SK-N-MC (cell line): ENCODE measurements at regions not wholly inside any gene's neighbourhood (a gene's known extent, or its start where the extent isn't known, plus 50 kb on each side); places are given as distances from the start of the nearest gene placed in this dataset.

ENCODE experiments used
- EZH2 ChIP-seq: fragments of 200-600 bp; sonication (generic); IDR thresholded peaks from one replicate; pipeline ENCODE4 v1.6.1; 2017; ENCODE audit warnings: antibody characterized with exemption
- FOXP2 ChIP-seq: optimal IDR thresholded peaks from 2 replicates; pipeline ENCODE3; 2011; ENCODE audit warnings: mild to moderate bottlenecking, moderate library complexity; ENCODE audit not compliant: insufficient read depth; ENCODE audit errors: extremely low read length, control extremely low read depth
- POLR2AphosphoS5 ChIP-seq: IDR thresholded peaks from 2 replicates; pipeline ENCODE4 v1.6.1; 2012; ENCODE audit warnings: mild to moderate bottlenecking, low read depth, low read length, borderline replicate concordance

- no peak for TF ChIP-seq POLR2AphosphoS5
- TF ChIP-seq EZH2 = no peak
- TF ChIP-seq FOXP2 = no peak
Measured at GRCh38 chrX:124215786-124216185, 116.7 kb upstream of the TEX13D start.
